Umbilical cord (tissue), 1 donor: ENCODE measurements at regions not wholly inside any gene's neighbourhood (a gene's known extent, or its start where the extent isn't known, plus 50 kb on each side); places are given as distances from the start of the nearest gene placed in this dataset.

ENCODE experiments used
- DNase-seq: peaks from one replicate; pipeline ENCODE4 v3.0.0-alpha.2; 2015; ENCODE audit warnings: low spot score

DNA sequence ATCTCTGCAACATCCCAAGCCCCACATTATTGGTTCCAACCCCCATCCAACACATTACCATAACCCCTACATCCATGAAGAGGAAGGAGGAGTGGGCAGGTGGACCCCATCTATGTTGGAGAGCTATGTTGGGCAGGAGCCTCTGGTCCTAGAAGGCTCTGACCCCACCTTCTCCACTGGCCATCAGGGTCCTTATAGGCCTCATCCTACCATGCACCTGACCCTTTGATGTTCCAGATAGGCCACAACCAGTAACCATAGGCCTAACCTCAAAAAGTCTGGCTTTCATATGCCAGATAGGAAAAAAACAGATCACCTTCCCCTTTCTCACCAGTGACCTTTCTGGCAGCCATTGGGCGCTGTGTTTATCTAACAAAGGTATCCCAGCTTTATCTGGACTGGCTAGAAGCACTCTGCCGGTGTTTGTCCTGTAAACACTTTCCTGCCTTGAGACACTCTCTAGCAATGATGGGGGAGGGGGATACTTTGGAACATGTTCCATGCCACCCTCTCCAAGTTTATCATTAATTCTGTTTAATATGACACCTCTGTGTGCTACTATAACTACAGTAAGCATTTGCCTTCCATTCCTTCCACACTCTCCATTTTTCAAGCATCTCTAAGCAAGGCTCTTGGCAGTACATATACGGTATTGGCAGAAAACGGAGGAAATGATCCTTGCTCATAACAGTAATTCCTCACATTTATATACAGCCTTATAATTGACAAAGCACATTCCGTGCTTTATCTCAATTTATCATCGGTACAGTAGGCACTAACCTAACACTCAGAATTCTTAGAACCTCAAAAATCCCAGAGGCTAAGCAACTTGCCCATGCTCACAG is 377.1 kb downstream of the VPS13C start:
- DNase-seq, result no peak

GRCh38 chr15:61681676-61682075 is 378.6 kb downstream of the VPS13C start:
- no peak for DNase-seq

- DNase-seq, result no peak
Measured at GRCh38 chr15:61681038-61681418, 379.2 kb downstream of the VPS13C start.

DNA sequence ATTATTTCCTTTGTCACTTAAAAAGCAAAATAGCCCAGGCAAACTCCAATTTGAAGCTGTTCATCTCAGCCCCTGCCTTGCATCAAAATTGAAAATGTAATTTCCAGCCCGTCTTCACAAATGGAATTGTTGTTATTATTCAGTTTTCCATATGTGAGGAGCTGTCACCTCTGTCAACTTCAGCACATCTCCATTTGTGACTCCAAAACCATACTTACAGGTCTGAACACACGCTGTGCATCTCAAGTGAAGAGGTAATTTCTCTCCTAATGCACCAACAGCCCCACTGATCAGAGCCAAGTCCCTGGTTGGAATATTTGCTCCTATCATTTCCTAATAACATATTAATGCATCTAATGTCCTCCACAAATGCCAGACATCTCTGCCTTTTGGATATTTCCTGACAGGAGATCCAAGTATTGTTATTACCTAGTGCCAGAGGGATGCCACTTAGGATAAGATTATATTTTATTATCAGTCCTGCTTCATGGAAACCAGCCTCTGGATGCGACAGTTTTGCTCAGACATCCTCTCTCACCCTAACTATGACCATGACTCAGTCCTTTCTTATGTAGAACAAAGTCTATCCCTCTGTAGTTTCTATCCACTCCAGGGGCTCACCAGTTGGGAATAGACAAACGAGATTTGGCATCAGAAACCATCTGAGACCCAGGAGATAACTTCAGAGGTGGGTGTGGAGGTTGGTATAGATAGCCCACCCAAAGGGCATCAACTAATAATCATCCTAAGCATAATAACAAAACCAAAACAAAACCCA is 379.8 kb downstream of the VPS13C start:
- no peak for DNase-seq

DNA sequence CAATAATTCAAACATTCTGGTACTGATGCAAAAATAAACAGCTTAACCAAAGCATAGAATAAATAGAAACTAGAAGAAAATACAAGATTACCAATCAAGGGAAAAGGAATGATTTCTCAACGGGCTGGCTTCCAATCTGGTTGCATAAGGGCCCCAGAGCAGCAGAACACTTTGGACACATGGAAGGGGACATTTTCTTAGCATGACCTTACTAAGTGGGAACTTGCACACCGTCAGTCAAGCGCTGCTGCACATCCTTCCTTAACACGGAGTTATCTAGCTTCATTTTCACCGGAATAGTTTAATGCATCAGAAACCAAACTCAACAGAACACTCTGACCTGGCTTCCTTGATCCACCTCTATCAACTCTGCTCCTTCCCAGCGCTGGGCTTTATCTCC is 388.5 kb downstream of the VPS13C start:
- DNase-seq, result no peak

DNA sequence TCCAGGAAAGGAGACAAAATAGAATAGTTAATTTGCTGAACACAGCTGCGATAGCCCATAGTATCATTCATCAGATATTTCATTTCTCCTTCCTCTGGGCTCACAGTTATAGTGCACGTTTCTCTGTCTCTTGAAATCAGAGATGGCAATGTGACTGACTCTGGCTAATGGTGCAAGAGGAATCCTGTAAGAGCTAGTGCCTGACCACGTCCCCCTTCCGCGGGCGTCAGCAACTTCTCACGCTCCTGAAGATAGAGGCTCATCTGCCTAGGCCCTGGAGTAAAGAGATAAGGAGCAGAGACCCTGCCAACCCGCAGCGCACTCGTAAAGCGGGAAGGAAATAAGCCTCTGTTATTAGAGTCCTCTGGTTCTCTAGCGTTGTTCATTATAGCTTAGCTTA is 391.8 kb downstream of the VPS13C start:
- DNase-seq, result peak; percentile 23

GRCh38 chr15:61661791-61662190 is 398.5 kb downstream of the VPS13C start:
- DNase-seq, result peak; percentile 97

- DNase-seq, result peak; percentile 89
Measured at GRCh38 chr15:61660579-61660978, 399.7 kb downstream of the VPS13C start.

- DNase-seq, result peak; percentile 82
Measured at GRCh38 chr15:61659566-61660190, 400.6 kb downstream of the VPS13C start.

GRCh38 chr15:61657461-61657860 is 402.8 kb downstream of the VPS13C start:
- DNase-seq, result no peak

- no peak for DNase-seq
Measured at GRCh38 chr15:61656391-61656790, 403.9 kb downstream of the VPS13C start.

DNA sequence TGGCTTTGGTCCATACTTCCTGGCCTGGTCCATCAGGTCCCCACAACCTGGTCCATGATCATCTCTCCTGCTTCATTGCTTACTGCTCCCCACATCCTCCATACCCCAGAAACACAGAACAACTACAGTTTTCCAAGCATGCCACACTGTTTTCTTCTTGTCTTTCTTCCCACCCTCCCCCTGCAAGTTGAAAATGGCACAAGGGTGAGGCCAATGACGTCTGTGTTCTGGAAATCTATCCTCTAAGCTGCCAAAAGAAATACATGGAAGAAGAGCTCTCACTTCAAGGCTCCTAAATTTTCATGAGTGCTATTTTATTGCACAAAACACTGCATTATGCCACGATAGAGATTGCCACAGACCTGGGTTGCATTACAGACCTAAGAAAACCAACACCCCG is 404.4 kb downstream of the VPS13C start:
- DNase-seq, result peak; percentile 46

- peak; percentile 63 for DNase-seq
Measured at GRCh38 chr15:61654918-61655317, 405.3 kb downstream of the VPS13C start.

- peak; percentile 87 for DNase-seq
Measured at GRCh38 chr15:61654002-61654740, 406.1 kb downstream of the VPS13C start.

DNA sequence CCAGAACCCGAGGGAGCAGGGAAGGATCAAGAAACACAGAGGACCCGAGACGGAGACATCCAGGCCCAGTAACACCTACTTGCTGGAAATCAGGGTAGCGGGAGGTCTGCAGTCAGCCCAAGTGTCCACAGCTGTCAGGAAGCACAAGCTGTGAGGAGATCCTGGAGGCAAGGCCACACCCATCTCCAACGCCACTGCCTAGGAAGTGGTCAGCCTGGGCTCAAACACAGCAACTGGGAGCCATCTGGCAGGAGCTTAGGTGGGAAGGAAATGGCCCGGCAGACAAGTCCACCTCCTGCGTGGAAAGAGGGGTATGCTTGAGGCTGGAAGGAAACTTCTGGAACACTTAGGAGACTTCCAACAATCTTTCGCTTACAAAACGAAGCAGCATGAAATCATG is 407.1 kb downstream of the VPS13C start:
- peak; percentile 21 for DNase-seq

DNA sequence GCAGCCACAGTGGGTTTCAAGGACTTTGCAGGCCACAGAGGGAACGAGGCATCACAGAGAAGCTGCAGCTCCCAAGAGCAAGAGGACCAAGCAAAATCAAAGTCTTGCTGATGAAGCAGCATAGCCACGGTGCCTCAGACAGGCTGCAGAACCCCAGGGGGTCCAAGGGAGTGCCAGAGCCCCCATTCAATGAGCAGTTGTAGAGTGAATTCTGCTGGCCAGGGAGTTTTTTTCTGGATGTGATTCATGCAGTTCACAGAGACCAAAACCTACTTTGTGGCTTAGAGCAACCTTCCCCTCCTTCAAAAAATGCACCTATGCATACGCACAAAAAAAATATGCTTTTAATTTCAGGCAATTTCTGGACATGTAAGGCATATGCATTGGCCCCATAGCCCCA is 409.0 kb downstream of the VPS13C start:
- DNase-seq, result no peak

DNA sequence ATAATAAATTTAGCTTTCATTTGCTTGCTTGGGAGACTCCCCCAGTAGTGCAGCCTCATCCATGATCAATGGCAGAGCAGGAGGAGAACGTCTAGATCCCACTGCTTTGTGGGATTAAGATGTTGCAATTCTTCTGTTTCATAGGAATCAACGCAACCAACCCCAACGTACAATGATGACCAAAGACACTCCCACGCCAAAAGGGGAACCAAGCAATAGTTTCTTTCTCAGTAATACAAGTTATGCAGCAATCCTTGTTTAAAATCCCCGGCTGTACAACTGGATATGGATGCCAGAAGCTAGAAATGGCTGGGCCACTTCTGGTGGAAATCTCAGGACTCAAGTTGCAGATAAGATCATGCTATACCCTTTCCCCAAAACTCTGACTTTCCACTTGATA is 411.2 kb downstream of the VPS13C start:
- DNase-seq, result no peak

DNA sequence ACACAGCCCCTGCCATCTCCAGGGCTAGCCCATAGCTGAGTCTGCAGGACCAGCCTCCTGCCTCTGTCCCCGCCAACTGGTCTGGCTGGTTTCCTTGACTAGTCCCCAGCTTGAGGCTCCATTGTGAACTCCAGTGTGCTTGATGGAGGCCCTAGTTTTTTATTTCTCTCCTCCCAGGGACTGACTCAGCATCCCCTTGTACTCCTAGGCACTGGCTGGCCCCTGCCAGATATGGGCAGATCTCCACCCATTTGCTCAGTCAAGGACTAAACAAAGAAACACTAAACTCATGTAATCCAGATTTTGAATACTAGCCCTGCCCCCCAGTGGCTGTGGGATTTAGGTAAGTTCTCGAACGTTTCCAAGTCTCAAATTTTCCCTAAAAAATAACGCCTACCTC is 415.4 kb upstream of the RORA start:
- no peak for DNase-seq

- DNase-seq, result no peak
Measured at GRCh38 chr15:61641645-61642044, 412.5 kb upstream of the RORA start.

DNA sequence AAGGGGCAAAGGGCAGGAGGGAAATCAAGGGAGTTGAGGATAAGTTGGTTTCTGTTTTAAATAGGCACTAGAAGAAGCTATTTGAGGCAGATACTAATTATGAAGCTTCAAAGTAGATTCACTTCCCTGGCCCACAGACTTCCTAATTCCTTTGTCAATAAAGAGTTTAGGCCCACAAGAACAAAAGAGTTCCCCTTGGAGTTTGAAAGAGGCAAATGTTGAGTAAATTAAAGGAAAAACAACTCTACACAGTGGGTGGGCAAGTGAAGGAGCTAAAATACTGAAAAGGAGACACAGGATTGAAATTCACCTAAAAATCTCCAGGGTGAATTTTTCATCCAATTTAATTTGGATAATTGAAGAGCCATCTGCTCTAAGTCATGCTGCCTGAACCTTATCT is 411.7 kb upstream of the RORA start:
- DNase-seq, result no peak

GRCh38 chr15:61639491-61639890 is 410.4 kb upstream of the RORA start:
- DNase-seq, result no peak

DNA sequence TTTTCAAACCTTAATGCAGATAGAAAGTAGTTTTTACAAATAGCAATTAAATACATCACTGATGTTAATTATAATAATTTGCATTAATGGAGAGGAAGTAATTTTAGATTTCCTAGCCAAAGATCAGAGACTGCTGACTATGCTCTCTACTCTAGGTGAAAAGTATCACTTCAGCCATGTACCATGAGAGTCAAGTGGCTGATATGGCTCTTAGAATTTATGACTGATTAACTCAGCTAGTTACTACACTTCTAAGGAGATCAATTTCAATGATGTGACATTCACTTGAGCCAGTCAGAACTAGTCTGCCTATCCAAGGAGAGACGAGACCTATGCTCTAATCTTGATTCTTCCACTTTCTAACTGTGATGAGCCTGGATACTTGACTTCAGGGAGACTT is 405.7 kb upstream of the RORA start:
- no peak for DNase-seq
